Breast epithelium (tissue), 4 donors: ENCODE measurements at regions not wholly inside any gene's neighbourhood (a gene's known extent, or its start where the extent isn't known, plus 50 kb on each side); places are given as distances from the start of the nearest gene placed in this dataset.

Source experiments
- DNase-seq, 2 donors: peaks; one replicate each; pipeline ENCODE4 v3.0.0-alpha.2; 2019; ENCODE audit warnings: low spot score in 2 of 2
- H3K27ac ChIP-seq, 2 donors: fragments of 200-600 bp; sonication (generic) in 1 of 2; one replicate each; pipeline ENCODE4 v1.5.1; 2016 to 2019; ENCODE audit warnings: mild to moderate bottlenecking in 1 of 2
- H3K27me3 ChIP-seq, 2 donors: fragments of 200-600 bp; sonication (generic) in 1 of 2; one replicate each; pipeline versions ENCODE4 v1.5.1 to v1.6.0; 2017 to 2019; ENCODE audit warnings: control low read depth in 1 of 2, mild to moderate bottlenecking in 1 of 2
- H3K36me3 ChIP-seq: fragments of 200-600 bp; one replicate; pipeline ENCODE4 v1.5.1; 2019
- H3K4me1 ChIP-seq, 2 donors: fragments of 200-600 bp; sonication (generic); one replicate each; pipeline ENCODE4 v1.5.1; 2016 to 2019; ENCODE audit warnings: control low read depth in 1 of 2
- H3K4me3 ChIP-seq, 3 donors: fragments of 200-600 bp; sonication (generic); 1 replicate in 2 of 3; 2 replicates in 1 of 3; pipeline ENCODE4 v1.5.1; 2016 to 2019; ENCODE audit warnings: mild to moderate bottlenecking in 3 of 3, moderate library complexity in 2 of 3
- H3K9me3 ChIP-seq, 2 donors: fragments of 200-600 bp; sonication (generic) in 1 of 2; one replicate each; pipeline ENCODE4 v1.5.1; 2016 to 2019; ENCODE audit warnings: control low read depth in 1 of 2
- CTCF ChIP-seq, 3 donors: fragments of 450-650 bp; IDR thresholded peaks; one replicate each; pipeline ENCODE4 v1.5.1; 2016 to 2017; ENCODE audit warnings: antibody characterized with exemption in 3 of 3, mild to moderate bottlenecking in 3 of 3, moderate library complexity in 3 of 3
- POLR2A ChIP-seq: fragments of 450-650 bp; IDR thresholded peaks from one replicate; pipeline ENCODE4 v1.6.1; 2016; ENCODE audit warnings: antibody characterized with exemption, mild to moderate bottlenecking, moderate library complexity
- POLR2AphosphoS5 ChIP-seq, 3 donors: sonication (generic); formaldehyde crosslinking; IDR thresholded peaks; one replicate each; pipeline ENCODE4 v1.6.1; 2017; ENCODE audit warnings: antibody characterized with exemption in 3 of 3
- intact Hi-C: fragments of 100-400 bp; cut with DNase I; formaldehyde crosslinking; loops from one replicate; pipeline ENCODE4 v1.15.1; 2023; ENCODE audit warnings: low total_unique reads

- intact Hi-C loops: no loop called here
- DNase-seq: no peak
- H3K4me3 ChIP-seq: no peak overlapping the region
- H3K27ac ChIP-seq: no peak overlapping the region
- H3K4me1 ChIP-seq: no peaks in the 10 kb centered on the region
- TF ChIP-seq POLR2AphosphoS5 (IDR thresholded peaks at IDR 0.05) (no peak), CTCF (IDR thresholded peaks at IDR 0.05) (no peak)
- H3K9me3 ChIP-seq: peaks cover 3 to 14% of the 10 kb centered on the region in 2 donors
- H3K27me3 ChIP-seq: no peaks in the 10 kb centered on the region
- H3K36me3 ChIP-seq: no peaks in the 10 kb centered on the region
Measured at GRCh38 chr11:122183933-122184332, 67.9 kb upstream of the BLID start.

- TF ChIP-seq CTCF (IDR thresholded peaks at IDR 0.05) (no peak), POLR2AphosphoS5 (IDR thresholded peaks at IDR 0.05) (no peak), POLR2A (no peak)
- Histone ChIP-seq H3K9me3 (peaks cover 3 to 14% of the 10 kb centered on the region in 2 donors), H3K36me3 (no peaks in the 10 kb centered on the region), H3K4me1 (no peaks in the 10 kb centered on the region), H3K27ac (no peak overlapping the region), H3K4me3 (no peak overlapping the region), H3K27me3 (no peaks in the 10 kb centered on the region)
- intact Hi-C loops: no loop called here
- DNase-seq: no peak
Measured at GRCh38 chr11:122181893-122182292, 65.9 kb upstream of the BLID start.

GRCh38 chr11:122181372-122181771, 65.4 kb upstream of the BLID start:
- Histone ChIP-seq H3K27me3 (no peaks in the 10 kb centered on the region), H3K9me3 (peaks cover 3 to 12% of the 10 kb centered on the region in 2 donors), H3K27ac (no peak overlapping the region), H3K4me1 (no peaks in the 10 kb centered on the region), H3K36me3 (no peaks in the 10 kb centered on the region), H3K4me3 (no peak overlapping the region)
- TF ChIP-seq POLR2AphosphoS5 (IDR thresholded peaks at IDR 0.05) (no peak), CTCF (IDR thresholded peaks at IDR 0.05) (no peak), POLR2A (no peak)
- intact Hi-C loops: no loop called here
- no peak for DNase-seq

GRCh38 chr11:122179961-122180834, 64.2 kb upstream of the BLID start:
- peak overlapping the region in 1 of 2 donors; percentile 46 for H3K27ac ChIP-seq
- TF ChIP-seq POLR2AphosphoS5 (IDR thresholded peaks at IDR 0.05): no peak
- no peak for TF ChIP-seq POLR2A
- no peak for TF ChIP-seq CTCF (IDR thresholded peaks at IDR 0.05)
- peaks cover 0 to 2% of the 10 kb centered on the region in 2 donors for H3K9me3 ChIP-seq
- no peak overlapping the region for H3K4me3 ChIP-seq
- H3K4me1 ChIP-seq: no peaks in the 10 kb centered on the region
- no peaks in the 10 kb centered on the region for H3K36me3 ChIP-seq
- intact Hi-C loops: no loop called here
- no peaks in the 10 kb centered on the region for H3K27me3 ChIP-seq
- DNase-seq: no peak

- Histone ChIP-seq H3K27ac (peak overlapping the region; percentile 46 to 48), H3K9me3 (no peaks in the 10 kb centered on the region), H3K4me3 (no peak overlapping the region), H3K4me1 (no peaks in the 10 kb centered on the region), H3K36me3 (no peaks in the 10 kb centered on the region), H3K27me3 (no peaks in the 10 kb centered on the region)
- DNase-seq: no peak
- no peak for TF ChIP-seq POLR2A
- intact Hi-C loops: no loop called here
Measured at GRCh38 chr11:122178795-122179194, 62.8 kb upstream of the BLID start.
